Natural killer cell (primary cell): ENCODE measurements at regions not wholly inside any gene's neighbourhood (a gene's known extent, or its start where the extent isn't known, plus 50 kb on each side); places are given as distances from the start of the nearest gene placed in this dataset.

ENCODE experiments used
- ATAC-seq, 3 donors: fragments of 150-1000 bp in 2 of 3; fragments of 200-7000 bp in 1 of 3; cut with Tn5 transposase; 1 replicate in 1 of 3; 2 replicates in 2 of 3; pipeline ENCODE4 v1.10.0; 2021; ENCODE audit warnings: mild to moderate bottlenecking in 2 of 3, moderate library complexity in 2 of 3
- DNase-seq, 2 donors: peaks; one replicate each; pipeline versions ENCODE4 v3.0.0 to v3.0.0-alpha.2; 2013 to 2021; ENCODE audit warnings: mixed read lengths in 1 of 2
- H3K27ac ChIP-seq: one replicate; pipeline ENCODE4 v1.5.1; 2013; ENCODE audit warnings: mild to moderate bottlenecking, low read length
- H3K27me3 ChIP-seq: one replicate; pipeline ENCODE4 v1.6.1; 2013; ENCODE audit warnings: low read length; ENCODE audit not compliant: control insufficient read depth, insufficient read depth
- H3K36me3 ChIP-seq: one replicate; pipeline ENCODE4 v1.6.1; 2013; ENCODE audit warnings: low read length; ENCODE audit not compliant: control insufficient read depth, insufficient read depth
- H3K4me1 ChIP-seq: one replicate; pipeline ENCODE4 v1.6.1; 2013; ENCODE audit warnings: low read length; ENCODE audit not compliant: control insufficient read depth, insufficient read depth
- H3K4me3 ChIP-seq: one replicate; pipeline ENCODE4 v1.5.1; 2013; ENCODE audit warnings: low read length
- H3K9me3 ChIP-seq: one replicate; pipeline ENCODE4 v1.6.1; 2013; ENCODE audit warnings: low read length; ENCODE audit not compliant: control insufficient read depth, insufficient read depth
- H3K27ac Mint-ChIP-seq, 2 donors: one replicate each; pipeline ENCODE4 v1.8.0; 2022; ENCODE audit warnings: mild to moderate bottlenecking in 2 of 2, mixed read lengths in 2 of 2, moderate library complexity in 1 of 2
- H3K27me3 Mint-ChIP-seq, 2 donors: one replicate each; pipeline ENCODE4 v1.8.0; 2022; ENCODE audit warnings: low read depth in 2 of 2, mixed read lengths in 2 of 2
- H3K36me3 Mint-ChIP-seq: one replicate; pipeline ENCODE4 v1.8.0; 2022; ENCODE audit warnings: mixed read lengths
- H3K4me1 Mint-ChIP-seq, 2 donors: one replicate each; pipeline ENCODE4 v1.8.0; 2022; ENCODE audit warnings: mixed read lengths in 2 of 2
- H3K4me3 Mint-ChIP-seq: one replicate; pipeline ENCODE4 v1.8.0; 2022; ENCODE audit warnings: mild to moderate bottlenecking, moderate library complexity, mixed read lengths
- H3K9me3 Mint-ChIP-seq, 2 donors: one replicate each; pipeline ENCODE4 v1.8.0; 2022; ENCODE audit warnings: mixed read lengths in 2 of 2
- WGBS: methylation state at CpG from one replicate; pipeline ENCODE4 v1.1.7; 2013; ENCODE audit warnings: missing lambda C conversion rate; ENCODE audit not compliant: insufficient coverage; 5-methylcytosine and 5-hydroxymethylcytosine counted together
- intact Hi-C: fragments of 100-400 bp; cut with micrococcal nuclease; formaldehyde crosslinking; loops from one replicate; pipeline ENCODE4 v1.14.2; 2022
- TF ChIP-seq, protein P1 (sequence below): fragments of 200-600 bp; IDR thresholded peaks from one replicate; pipeline ENCODE4 v1.8.0; 2022; ENCODE audit warnings: antibody characterized with exemption

GRCh38 chr6:79764747-79765146 lies 133.6 kb downstream of the SH3BGRL2 start:
- H3K4me1 ChIP-seq: no peaks in the 10 kb centered on the region
- H3K9me3 ChIP-seq: no peaks in the 10 kb centered on the region
- H3K27ac ChIP-seq: no peak overlapping the region
- no peak overlapping the region for H3K4me3 Mint-ChIP-seq
- no peak for DNase-seq
- TF ChIP-seq, protein P1, sequence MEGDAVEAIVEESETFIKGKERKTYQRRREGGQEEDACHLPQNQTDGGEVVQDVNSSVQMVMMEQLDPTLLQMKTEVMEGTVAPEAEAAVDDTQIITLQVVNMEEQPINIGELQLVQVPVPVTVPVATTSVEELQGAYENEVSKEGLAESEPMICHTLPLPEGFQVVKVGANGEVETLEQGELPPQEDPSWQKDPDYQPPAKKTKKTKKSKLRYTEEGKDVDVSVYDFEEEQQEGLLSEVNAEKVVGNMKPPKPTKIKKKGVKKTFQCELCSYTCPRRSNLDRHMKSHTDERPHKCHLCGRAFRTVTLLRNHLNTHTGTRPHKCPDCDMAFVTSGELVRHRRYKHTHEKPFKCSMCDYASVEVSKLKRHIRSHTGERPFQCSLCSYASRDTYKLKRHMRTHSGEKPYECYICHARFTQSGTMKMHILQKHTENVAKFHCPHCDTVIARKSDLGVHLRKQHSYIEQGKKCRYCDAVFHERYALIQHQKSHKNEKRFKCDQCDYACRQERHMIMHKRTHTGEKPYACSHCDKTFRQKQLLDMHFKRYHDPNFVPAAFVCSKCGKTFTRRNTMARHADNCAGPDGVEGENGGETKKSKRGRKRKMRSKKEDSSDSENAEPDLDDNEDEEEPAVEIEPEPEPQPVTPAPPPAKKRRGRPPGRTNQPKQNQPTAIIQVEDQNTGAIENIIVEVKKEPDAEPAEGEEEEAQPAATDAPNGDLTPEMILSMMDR: no peak
- no peaks in the 10 kb centered on the region for H3K36me3 ChIP-seq
- no peak for ATAC-seq
- H3K27me3 Mint-ChIP-seq: peaks cover 0 to 11% of the 10 kb centered on the region in 2 donors
- WGBS: 83% methylated on average over 8 of the region's 8 CpGs
- H3K27me3 ChIP-seq: no peaks in the 10 kb centered on the region
- H3K27ac Mint-ChIP-seq: no peak overlapping the region
- no peaks in the 10 kb centered on the region for H3K36me3 Mint-ChIP-seq
- no peaks in the 10 kb centered on the region for H3K4me1 Mint-ChIP-seq
- intact Hi-C loops: no loop called here
- H3K4me3 ChIP-seq: no peak overlapping the region
- peaks cover 2 to 5% of the 10 kb centered on the region in 2 donors for H3K9me3 Mint-ChIP-seq

DNA sequence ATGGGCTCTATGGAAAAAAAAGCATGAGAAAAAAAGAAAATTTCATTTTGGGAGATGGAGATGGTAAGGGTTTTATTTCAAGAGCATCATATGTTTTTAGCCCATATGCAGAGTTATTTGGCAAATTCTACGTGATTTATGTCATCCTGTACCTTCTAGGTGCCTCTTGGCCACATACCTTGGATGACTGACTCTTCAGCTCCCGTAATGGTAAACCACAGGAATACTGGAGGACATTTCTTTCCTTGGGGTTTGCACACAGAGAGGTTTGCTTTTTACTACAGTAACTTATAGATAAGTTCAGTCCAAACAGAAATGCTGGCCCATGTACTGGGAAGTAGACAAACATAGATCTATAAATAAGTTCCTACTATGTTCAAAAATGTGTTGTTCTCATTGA lies 132.2 kb downstream of the SH3BGRL2 start:
- Mint-ChIP-seq H3K27ac (no peak overlapping the region), H3K4me3 (no peak overlapping the region), H3K27me3 (peaks cover 0 to 8% of the 10 kb centered on the region in 2 donors), H3K9me3 (peaks cover 0 to 2% of the 10 kb centered on the region in 2 donors), H3K4me1 (no peaks in the 10 kb centered on the region), H3K36me3 (no peaks in the 10 kb centered on the region)
- Histone ChIP-seq H3K27me3 (no peaks in the 10 kb centered on the region), H3K36me3 (no peaks in the 10 kb centered on the region), H3K9me3 (no peaks in the 10 kb centered on the region), H3K4me3 (no peak overlapping the region), H3K4me1 (no peaks in the 10 kb centered on the region), H3K27ac (no peak overlapping the region)
- WGBS: 86% methylated on average over 2 of the region's 2 CpGs
- TF ChIP-seq, protein P1: no peak
- DNase-seq: no peak
- no peak for ATAC-seq
- intact Hi-C loops: no loop called here

- no peak overlapping the region for H3K27ac Mint-ChIP-seq
- H3K27me3 Mint-ChIP-seq: peaks cover 0 to 4% of the 10 kb centered on the region in 2 donors
- DNase-seq (no peak), ATAC-seq (no peak)
- peaks cover 0 to 2% of the 10 kb centered on the region in 2 donors for H3K9me3 Mint-ChIP-seq
- H3K4me1 ChIP-seq: no peaks in the 10 kb centered on the region
- TF ChIP-seq, protein P1: no peak
- no peak overlapping the region for H3K4me3 ChIP-seq
- no peak overlapping the region for H3K4me3 Mint-ChIP-seq
- H3K36me3 Mint-ChIP-seq: no peaks in the 10 kb centered on the region
- no peaks in the 10 kb centered on the region for H3K4me1 Mint-ChIP-seq
- H3K36me3 ChIP-seq: no peaks in the 10 kb centered on the region
- no peaks in the 10 kb centered on the region for H3K9me3 ChIP-seq
- intact Hi-C loops: no loop called here
- WGBS: 35% methylated on average over 3 of the region's 3 CpGs
- no peaks in the 10 kb centered on the region for H3K27me3 ChIP-seq
- no peak overlapping the region for H3K27ac ChIP-seq
These were observed 131.2 kb downstream of the SH3BGRL2 start for GRCh38 chr6:79762370-79762769.

DNA sequence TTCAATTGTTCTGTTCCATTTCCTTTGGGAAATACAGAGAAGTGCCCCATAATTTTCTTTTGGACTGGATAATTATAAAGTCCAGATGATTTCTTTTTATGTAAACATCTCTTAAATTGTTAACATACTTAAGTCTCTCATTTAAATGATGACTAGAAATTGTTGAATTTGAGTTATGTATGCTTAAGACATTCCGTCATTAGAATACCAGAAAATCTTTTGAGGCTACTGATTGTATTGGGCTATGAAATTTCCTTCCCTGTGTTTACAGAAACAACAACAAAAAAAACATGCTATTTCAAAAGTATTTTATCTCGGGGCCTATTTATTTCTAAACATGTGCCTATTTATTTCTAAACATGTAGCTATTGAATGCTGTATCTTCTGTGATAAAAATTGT lies 125.4 kb downstream of the SH3BGRL2 start:
- no peaks in the 10 kb centered on the region for H3K36me3 ChIP-seq
- no peaks in the 10 kb centered on the region for H3K9me3 ChIP-seq
- no peaks in the 10 kb centered on the region for H3K4me1 ChIP-seq
- TF ChIP-seq, protein P1: no peak
- Mint-ChIP-seq H3K27me3 (no peaks in the 10 kb centered on the region), H3K4me1 (no peaks in the 10 kb centered on the region), H3K36me3 (no peaks in the 10 kb centered on the region), H3K27ac (no peak overlapping the region), H3K4me3 (no peak overlapping the region), H3K9me3 (peaks cover 0 to 2% of the 10 kb centered on the region in 2 donors)
- no peaks in the 10 kb centered on the region for H3K27me3 ChIP-seq
- intact Hi-C loops: no loop called here
- H3K27ac ChIP-seq: no peak overlapping the region
- no peak for ATAC-seq
- WGBS: no CpG with 5 or more reads among the region's 2 CpGs
- H3K4me3 ChIP-seq: no peak overlapping the region
- DNase-seq: no peak
